Epithelial cell of proximal tubule (primary cell): ENCODE measurements at regions not wholly inside any gene's neighbourhood (a gene's known extent, or its start where the extent isn't known, plus 50 kb on each side); places are given as distances from the start of the nearest gene placed in this dataset.
"Not testable (repeated sequence)": the region's sequence is repeated elsewhere in the genome, so short reads cannot be mapped to it uniquely, and the experiment has no call there.

Source experiments
- DNase-seq: peaks from one replicate; pipeline ENCODE4 v3.0.0-alpha.2; 2011; ENCODE audit warnings: low read depth
- H3K4me3 ChIP-seq: 2 replicates; pipeline ENCODE4 v1.5.1; 2011; ENCODE audit warnings: low read depth, mild to moderate bottlenecking, low read length
- TF ChIP-seq, protein P1 (sequence below): conservative IDR thresholded peaks from 2 replicates; pipeline ENCODE4 v1.5.1; 2012; ENCODE audit warnings: low read depth, mild to moderate bottlenecking, low read length

DNA sequence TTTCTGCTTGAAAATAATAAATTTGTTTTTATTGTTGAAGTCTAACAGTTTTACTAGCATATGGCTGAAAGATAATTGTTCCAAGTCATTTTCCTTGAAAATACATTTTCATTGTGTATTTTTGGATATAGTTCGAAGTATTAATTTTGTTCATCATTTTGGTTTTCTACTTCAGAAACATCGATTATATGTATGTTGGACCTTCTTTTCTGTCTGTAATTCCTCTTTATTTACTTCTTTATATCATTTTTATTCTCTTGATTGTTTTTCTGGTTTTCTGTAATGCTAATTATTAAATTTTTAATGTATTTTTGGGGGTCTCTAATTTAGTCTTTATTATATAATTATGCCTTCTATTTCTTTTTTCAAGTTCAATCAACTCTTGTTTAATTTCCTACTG, 407.1 kb upstream of the FRG1 start:
- DNase-seq, result no peak
- TF ChIP-seq, protein P1, sequence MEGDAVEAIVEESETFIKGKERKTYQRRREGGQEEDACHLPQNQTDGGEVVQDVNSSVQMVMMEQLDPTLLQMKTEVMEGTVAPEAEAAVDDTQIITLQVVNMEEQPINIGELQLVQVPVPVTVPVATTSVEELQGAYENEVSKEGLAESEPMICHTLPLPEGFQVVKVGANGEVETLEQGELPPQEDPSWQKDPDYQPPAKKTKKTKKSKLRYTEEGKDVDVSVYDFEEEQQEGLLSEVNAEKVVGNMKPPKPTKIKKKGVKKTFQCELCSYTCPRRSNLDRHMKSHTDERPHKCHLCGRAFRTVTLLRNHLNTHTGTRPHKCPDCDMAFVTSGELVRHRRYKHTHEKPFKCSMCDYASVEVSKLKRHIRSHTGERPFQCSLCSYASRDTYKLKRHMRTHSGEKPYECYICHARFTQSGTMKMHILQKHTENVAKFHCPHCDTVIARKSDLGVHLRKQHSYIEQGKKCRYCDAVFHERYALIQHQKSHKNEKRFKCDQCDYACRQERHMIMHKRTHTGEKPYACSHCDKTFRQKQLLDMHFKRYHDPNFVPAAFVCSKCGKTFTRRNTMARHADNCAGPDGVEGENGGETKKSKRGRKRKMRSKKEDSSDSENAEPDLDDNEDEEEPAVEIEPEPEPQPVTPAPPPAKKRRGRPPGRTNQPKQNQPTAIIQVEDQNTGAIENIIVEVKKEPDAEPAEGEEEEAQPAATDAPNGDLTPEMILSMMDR, result no peak
- H3K4me3 ChIP-seq, result no peak overlapping the region

DNA sequence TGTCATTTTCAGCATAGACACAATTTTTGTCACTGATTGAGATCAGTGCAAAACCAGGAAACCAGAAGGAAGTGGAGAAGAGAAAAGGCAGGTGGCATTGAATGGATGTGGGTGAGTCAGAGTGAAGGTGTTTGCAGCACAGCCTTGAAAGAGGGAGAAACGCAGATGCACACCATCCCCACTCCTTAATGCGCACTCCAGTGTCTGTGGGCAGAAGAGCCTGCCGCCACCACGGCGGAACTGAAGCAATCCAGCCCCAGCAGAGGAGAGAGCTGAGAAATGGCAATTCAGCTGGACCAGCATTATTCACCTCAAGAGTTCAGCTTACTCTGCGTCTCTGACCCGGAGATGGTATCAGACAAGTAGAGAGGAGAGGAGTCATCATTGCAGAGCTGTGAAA, 393.1 kb upstream of the FRG1 start:
- no peak for DNase-seq
- TF ChIP-seq, protein P1, result no peak
- no peak overlapping the region for H3K4me3 ChIP-seq

DNA sequence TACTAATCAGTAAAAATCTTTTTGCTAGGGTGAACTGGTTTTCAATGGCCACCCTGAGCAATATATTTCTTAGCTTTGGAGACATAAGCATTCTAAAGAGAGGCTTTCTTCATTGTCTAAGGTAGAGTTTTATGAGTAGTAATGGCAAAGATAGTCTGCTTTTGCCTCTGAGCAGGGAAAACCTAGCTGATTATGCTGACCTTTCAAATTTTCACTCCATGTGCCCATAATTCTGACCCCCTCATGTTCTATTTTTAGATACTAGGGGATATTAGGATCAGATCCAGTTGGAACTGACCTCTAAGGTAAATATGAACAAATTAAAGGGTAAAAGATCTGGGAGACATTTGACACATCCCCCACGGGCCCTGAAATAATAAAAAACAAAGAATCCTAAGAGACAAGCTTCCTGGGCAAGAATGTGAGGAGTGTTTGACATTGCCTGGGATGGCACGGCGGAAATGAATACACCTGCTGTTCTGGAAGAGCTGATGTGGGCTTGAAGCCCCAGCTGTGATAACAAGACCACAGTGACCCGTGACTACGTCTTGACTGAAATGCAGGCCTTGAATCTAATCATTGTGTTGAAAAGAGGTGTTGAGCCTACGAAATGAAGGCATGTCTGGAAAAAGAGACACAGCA, 392.1 kb upstream of the FRG1 start:
- H3K4me3 ChIP-seq, result no peak overlapping the region
- TF ChIP-seq, protein P1, result no peak
- DNase-seq, result no peak

DNA sequence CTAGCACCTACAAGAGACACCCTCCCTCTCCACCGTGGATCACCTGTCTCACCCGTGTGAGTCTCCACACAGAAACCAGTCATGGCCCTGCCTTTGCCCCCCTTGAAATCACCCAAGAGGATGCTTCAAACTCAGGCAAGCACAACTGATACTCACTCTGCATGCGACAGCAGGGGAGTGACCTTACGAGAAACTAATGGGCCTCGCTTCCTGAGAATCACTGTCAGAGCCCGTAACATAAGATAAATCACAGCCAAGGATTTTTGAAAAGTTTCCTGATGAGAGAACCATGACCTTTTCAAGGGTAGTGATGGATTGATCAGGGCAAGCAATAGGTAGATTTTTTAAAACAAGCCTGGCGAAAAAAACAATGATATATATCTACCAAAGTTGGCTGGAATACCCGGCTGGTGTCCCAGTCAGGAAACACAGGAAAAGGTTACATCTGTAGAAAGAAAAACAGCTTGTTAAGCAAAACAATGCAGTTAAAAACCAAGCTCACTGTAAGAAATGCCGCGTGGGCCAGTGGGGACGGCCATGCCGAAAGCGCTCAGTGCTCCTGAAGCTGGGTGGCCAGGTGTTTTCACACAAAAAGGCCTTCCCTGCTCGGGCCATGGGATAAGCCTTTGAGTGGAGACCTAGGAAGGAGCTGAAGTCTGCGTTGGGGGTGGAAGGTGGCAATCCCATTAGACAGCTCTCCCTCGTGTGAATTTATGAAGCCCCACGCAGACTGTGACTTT, 388.6 kb upstream of the FRG1 start:
- not testable (repeated sequence) for DNase-seq, H3K4me3 ChIP-seq

DNA sequence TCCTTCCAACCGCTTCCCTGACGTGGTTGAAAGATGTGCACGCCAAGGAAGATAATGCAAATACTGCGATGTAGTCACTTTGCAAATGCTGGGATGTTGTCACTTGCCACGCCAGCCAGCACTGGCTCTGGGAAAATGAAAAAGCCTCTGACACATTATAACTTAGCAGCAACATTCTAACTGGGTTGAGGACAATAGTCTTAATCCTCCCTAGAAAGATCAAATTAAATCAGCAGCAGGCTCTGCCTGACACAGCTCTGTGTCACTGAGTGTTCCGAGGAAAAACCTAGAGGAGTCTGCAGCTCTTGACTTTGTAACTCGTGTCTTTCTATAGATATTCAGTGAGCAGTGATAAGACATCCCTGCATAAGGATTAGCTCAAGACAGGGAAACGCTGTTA, 380.1 kb upstream of the FRG1 start:
- not testable (repeated sequence) for DNase-seq, H3K4me3 ChIP-seq

DNA sequence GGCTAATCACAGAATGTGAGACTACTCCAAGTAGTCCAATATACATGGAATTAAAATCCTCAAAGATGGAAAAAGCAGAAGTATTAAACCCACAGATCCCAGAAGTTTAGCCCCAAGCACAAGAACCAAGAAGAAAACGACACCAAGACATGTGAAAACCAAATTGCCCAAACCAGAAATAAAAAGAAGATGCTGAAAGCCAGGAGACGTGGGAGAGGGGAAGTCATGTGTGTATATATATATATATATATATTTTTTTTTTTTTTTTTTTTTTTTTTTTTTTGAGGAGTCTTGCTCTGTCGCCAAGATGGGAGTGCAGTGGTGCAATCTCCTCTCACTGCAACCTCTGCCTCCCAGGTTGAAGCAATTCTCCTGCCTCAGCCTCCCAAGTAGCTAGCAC, 376.9 kb upstream of the FRG1 start:
- DNase-seq, H3K4me3 ChIP-seq: not testable (repeated sequence)

DNA sequence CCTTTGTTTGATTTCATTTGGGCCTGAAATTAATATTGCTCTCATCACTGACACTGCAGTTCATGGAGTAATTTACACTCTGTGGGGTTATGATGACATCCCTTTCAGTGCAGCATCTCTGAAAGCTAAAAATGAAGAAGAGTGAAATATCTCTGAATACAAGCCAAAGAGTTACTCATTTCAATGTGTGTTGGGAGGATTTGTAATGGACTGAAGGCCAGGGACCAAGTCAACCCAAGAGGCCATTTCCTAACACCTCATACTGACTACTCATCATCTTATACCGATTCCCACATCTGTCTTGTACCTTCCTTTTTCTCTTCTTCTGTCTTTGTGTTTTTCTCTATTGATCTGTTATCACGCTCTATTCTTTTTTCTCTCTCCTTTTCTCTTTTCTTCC, 374.4 kb upstream of the FRG1 start:
- H3K4me3 ChIP-seq, DNase-seq: not testable (repeated sequence)

DNA sequence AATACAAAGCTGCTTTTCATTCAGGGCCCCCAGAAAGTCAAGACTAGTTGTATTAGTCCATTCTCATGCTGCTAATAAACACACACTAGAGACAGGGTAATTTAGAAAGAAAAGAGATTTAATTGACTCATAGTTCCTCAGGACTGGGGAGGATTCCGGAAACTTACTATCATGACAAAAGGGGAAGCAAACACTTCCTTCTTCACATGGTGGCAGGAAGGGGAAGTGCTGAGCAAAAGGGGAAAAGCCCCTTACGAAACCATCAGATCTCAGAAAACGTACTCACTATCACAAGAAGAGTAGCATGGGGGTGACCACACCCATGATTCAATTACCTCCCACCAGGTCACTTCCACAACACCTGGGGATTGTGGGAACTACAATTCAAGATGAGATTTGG, 373.8 kb upstream of the FRG1 start:
- not testable (repeated sequence) for DNase-seq, H3K4me3 ChIP-seq

DNA sequence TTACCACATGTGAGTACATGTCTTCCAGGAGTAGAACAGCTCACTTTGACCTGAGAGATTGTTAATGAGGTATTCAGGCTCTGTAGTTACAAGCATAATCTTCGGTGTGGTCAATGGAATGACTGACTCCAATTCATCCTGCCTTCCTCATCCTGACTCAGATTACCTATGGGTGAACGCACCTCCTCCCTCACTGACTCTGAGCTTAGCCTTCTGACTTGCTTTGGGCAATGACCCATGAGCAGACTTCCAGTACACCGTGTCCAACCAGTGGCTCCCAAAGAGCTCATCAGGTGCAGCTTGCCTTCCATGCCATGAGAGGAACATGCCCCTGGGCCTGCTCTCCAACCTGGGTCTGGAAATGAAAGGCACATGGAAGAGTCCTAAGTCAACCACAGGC, 361.0 kb upstream of the FRG1 start:
- DNase-seq, H3K4me3 ChIP-seq: not testable (repeated sequence)

DNA sequence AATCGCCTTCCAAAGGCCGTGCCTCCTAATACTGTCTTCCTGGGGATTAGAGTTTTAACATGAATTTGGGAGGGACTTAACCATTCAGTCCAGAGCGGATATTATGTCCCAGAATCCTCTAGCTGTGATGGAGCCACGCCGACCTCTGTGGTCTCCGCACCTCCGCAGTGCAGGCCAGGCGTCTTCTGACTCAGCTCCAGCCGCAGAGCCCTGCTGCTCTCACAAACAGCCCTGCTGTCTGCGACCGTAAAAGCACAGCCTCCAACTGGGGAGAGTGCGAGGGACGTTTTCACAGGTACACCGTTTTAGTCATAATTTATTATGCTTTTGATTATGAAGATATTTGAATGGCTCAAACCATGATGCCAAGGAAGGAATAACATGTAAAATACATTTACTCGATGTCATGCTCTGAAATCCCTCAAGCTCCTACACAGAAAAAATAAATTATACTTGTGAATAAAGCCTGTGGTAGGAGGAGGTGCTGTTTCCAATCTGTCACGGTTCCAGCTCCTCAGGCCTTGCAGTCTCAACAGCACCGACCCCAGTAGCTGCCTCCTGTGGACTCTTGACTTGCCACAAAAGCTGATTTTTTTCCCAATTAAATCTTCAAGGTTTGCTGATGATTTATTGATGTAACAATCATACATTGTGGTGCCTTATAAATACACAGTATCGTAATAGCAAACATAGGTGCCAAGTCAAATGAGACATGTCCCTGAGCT, 353.6 kb upstream of the FRG1 start:
- not testable (repeated sequence) for H3K4me3 ChIP-seq, DNase-seq

DNA sequence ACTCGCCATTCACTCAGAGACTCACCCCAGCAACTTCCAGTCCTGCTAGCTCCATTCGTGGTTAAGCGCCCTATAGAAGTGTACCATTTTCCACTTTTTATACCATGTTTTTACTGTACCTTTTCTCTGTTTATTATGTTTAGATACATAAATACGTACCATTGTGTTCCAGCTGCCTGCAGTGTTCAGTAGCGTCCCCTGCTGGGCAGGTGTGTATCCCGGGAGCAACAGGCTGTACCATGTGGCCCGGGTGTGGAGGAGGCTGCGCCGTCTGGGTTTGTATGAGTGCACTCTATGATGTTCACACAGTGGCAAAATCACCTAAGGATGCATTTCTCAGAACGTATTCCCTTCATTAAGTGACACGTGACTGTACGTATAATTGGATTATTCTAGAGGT, 351.5 kb upstream of the FRG1 start:
- DNase-seq, H3K4me3 ChIP-seq: not testable (repeated sequence)
